Chondrocyte (in vitro differentiated cells): ENCODE measurements at regions not wholly inside any gene's neighbourhood (a gene's known extent, or its start where the extent isn't known, plus 50 kb on each side); places are given as distances from the start of the nearest gene placed in this dataset.

Experiments
- DNase-seq: peaks from one replicate; pipeline ENCODE4 v3.0.0; 2021; ENCODE audit warnings: mixed read lengths, low spot score
- H3K27ac Mint-ChIP-seq: one replicate; pipeline ENCODE4 v1.8.0; 2021; ENCODE audit warnings: mild to moderate bottlenecking, moderate library complexity, mixed read lengths; ENCODE audit not compliant: unreplicated experiment
- H3K27me3 Mint-ChIP-seq: 2 replicates; pipeline ENCODE4 v1.8.0; 2021; ENCODE audit warnings: low read depth, mixed read lengths
- H3K36me3 Mint-ChIP-seq: 2 replicates; pipeline ENCODE4 v1.8.0; 2021; ENCODE audit warnings: low read depth, mixed read lengths
- H3K4me1 Mint-ChIP-seq: 2 replicates; pipeline ENCODE4 v1.8.0; 2021; ENCODE audit warnings: low read depth, mild to moderate bottlenecking, mixed read lengths
- H3K4me3 Mint-ChIP-seq: one replicate; pipeline ENCODE4 v1.8.0; 2021; ENCODE audit warnings: mild to moderate bottlenecking, moderate library complexity, mixed read lengths; ENCODE audit not compliant: unreplicated experiment
- H3K9me3 Mint-ChIP-seq: 2 replicates; pipeline ENCODE4 v1.8.0; 2021; ENCODE audit warnings: low read depth, mixed read lengths
- CTCF ChIP-seq: fragments of 200-600 bp; sonication (generic); IDR thresholded peaks from 2 replicates; pipeline ENCODE4 v1.5.0; 2021; ENCODE audit warnings: antibody characterized with exemption, mild to moderate bottlenecking, moderate library complexity

GRCh38 chr1:25088946-25089345 is 143.4 kb downstream of the SYF2 start:
- Mint-ChIP-seq H3K4me1 (no peaks in the 10 kb centered on the region), H3K4me3 (no peak overlapping the region), H3K36me3 (no peaks in the 10 kb centered on the region), H3K27ac (no peak overlapping the region), H3K27me3 (peaks cover 20% of the 10 kb centered on the region), H3K9me3 (no peaks in the 10 kb centered on the region)
- no peak for TF ChIP-seq CTCF
- DNase-seq: no peak

DNA sequence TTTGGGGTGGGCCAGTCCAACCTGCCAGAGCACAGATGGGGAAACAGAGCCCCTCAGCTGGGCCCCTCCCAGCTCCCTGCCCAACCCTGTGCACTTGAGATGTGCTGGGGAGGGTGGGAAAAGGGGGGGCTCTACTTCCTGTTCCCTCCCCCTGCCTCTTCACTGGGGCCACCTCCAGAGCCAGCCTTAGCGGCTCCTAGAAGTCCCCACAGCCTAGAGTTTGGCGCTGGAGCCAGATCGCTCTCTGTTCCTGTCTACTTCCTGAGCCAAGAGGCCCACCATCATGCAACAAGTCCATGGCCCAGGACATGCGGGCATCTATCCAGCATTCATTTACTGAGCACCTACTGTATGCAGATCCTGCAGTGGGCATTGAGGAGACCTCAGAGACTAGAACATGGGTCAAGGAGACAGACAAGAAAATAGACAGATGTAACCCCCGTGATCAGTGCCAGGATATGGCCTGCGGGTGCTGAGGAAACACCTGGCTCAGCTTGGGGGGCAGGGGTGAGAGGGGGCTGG is 144.1 kb downstream of the SYF2 start:
- H3K27me3 Mint-ChIP-seq: peaks cover 18% of the 10 kb centered on the region
- H3K4me1 Mint-ChIP-seq: no peaks in the 10 kb centered on the region
- no peak for TF ChIP-seq CTCF
- H3K4me3 Mint-ChIP-seq: no peak overlapping the region
- no peak for DNase-seq
- no peaks in the 10 kb centered on the region for H3K9me3 Mint-ChIP-seq
- H3K27ac Mint-ChIP-seq: no peak overlapping the region
- no peaks in the 10 kb centered on the region for H3K36me3 Mint-ChIP-seq

DNA sequence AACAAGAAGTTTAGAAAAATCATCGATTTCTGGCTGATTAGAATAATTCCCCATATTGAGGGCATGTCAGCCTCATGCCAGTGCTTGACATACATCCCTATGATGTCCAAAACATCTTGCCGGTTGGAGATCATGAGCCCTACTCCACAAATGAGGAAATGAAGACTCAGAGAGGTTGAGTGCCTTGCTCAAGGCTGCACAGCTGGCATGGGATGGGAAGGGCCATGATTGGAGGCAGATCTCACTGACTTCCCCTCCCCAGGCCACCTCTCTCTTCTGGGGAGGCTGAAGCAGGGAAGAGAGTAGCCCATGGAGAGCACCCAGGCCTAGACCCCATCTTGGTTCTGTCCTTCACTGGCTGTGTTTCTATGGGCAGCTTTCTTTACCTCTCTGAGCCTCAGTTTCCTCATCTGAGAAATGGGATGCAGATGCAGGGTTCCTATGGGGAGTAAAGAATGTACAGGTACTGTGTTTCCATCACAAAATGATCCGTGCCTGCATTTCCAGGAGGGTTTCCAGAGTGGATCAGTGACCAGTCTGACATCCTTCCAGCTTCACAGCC is 145.7 kb downstream of the SYF2 start:
- no peak for DNase-seq
- Mint-ChIP-seq H3K27ac (no peak overlapping the region), H3K27me3 (peaks cover 17% of the 10 kb centered on the region), H3K36me3 (no peaks in the 10 kb centered on the region), H3K9me3 (no peaks in the 10 kb centered on the region), H3K4me1 (no peaks in the 10 kb centered on the region), H3K4me3 (no peak overlapping the region)
- TF ChIP-seq CTCF: no peak

DNA sequence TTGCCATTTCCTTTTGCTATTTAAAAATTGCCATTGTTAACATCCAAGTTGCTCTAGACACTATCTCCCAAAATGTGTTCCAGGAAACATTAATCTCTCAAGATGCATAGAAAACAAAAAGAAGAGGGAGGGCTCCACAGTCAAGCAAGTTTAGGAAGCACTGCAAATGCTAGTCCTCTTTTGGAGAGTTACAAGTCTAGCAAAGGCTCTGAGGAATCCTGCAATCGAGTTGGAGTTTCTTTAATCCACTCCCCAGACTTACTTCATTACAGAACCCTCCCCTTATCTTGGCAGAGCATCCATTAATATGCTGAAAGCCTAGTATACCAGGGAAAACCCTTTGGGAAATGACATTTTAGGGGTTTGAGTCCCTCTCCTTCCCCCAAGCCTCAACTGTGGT is 147.9 kb downstream of the SYF2 start:
- Mint-ChIP-seq H3K27ac (no peak overlapping the region), H3K36me3 (no peaks in the 10 kb centered on the region), H3K4me1 (no peaks in the 10 kb centered on the region), H3K9me3 (no peaks in the 10 kb centered on the region), H3K27me3 (peaks cover 14% of the 10 kb centered on the region), H3K4me3 (no peak overlapping the region)
- DNase-seq: no peak
- no peak for TF ChIP-seq CTCF

GRCh38 chr1:25083481-25084345 is 148.6 kb downstream of the SYF2 start:
- Mint-ChIP-seq H3K9me3 (no peaks in the 10 kb centered on the region), H3K4me3 (no peak overlapping the region), H3K4me1 (no peaks in the 10 kb centered on the region), H3K27me3 (peaks cover 14% of the 10 kb centered on the region), H3K36me3 (no peaks in the 10 kb centered on the region), H3K27ac (no peak overlapping the region)
- DNase-seq: peak; percentile 73
- TF ChIP-seq CTCF: no peak
